Ascending aorta (tissue), 2 donors: ENCODE measurements at regions not wholly inside any gene's neighbourhood (a gene's known extent, or its start where the extent isn't known, plus 50 kb on each side); places are given as distances from the start of the nearest gene placed in this dataset.

Source experiments
- DNase-seq, 2 donors: peaks; one replicate each; pipeline ENCODE4 v3.0.0-alpha.2; 2019; ENCODE audit warnings: low spot score in 2 of 2
- H3K27ac ChIP-seq, 2 donors: fragments of 200-600 bp; sonication (generic); one replicate each; pipeline ENCODE4 v1.5.1; 2016 to 2017; ENCODE audit warnings: mild to moderate bottlenecking in 1 of 2
- H3K27me3 ChIP-seq: fragments of 200-600 bp; sonication (generic); one replicate; pipeline ENCODE4 v1.5.1; 2017
- H3K36me3 ChIP-seq, 2 donors: fragments of 200-600 bp; sonication (generic); one replicate each; pipeline ENCODE4 v1.5.1; 2016
- H3K4me1 ChIP-seq, 2 donors: fragments of 200-600 bp; sonication (generic); one replicate each; pipeline ENCODE4 v1.5.1; 2016 to 2017; ENCODE audit warnings: mild to moderate bottlenecking in 1 of 2
- H3K4me3 ChIP-seq, 2 donors: fragments of 200-600 bp; sonication (generic); one replicate each; pipeline ENCODE4 v1.5.1; 2016 to 2017; ENCODE audit warnings: mild to moderate bottlenecking in 1 of 2
- H3K9me3 ChIP-seq, 2 donors: fragments of 200-600 bp; sonication (generic); one replicate each; pipeline ENCODE4 v1.5.1; 2016
- intact Hi-C: fragments of 100-400 bp; cut with DNase I; formaldehyde crosslinking; loops from one replicate; pipeline ENCODE4 v1.15.1; 2023
- TF ChIP-seq, protein P1 (sequence below), 3 experiments: fragments of 200-600 bp in 2 of 3; fragments of 450-650 bp in 1 of 3; sonication (generic) in 2 of 3; IDR thresholded peaks; one replicate each; pipeline ENCODE4 v1.5.1; 2016 to 2019; ENCODE audit warnings: antibody characterized with exemption in 3 of 3, mild to moderate bottlenecking in 1 of 3, moderate library complexity in 1 of 3

DNA sequence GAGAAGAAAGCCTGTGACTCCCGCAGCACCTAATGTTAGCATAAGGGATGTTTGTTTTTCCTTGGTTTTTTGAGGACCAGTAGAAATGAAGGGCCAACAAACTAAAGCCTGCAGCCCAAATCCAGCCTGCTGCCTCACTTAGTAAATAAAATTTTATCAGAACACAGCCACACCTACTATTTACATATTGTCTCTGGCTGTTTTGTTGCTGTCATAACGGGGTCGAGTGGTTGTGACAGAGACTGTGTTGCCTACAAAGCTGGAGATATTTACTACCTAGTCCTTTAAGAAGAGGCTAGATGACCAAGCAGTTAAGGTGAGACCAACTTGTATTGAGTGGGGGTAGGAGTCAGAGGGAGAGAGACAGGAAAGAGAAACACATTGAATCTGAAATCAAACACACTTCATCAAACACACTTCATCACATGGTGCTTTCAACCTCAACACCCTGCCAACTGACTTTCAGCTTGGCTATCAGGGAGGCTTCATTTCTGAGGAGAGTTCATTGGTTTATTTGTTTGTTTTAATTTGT, 546.3 kb upstream of the CDH11 start:
- Histone ChIP-seq H3K4me1 (no peaks in the 10 kb centered on the region), H3K9me3 (no peaks in the 10 kb centered on the region), H3K27me3 (no peaks in the 10 kb centered on the region), H3K36me3 (no peaks in the 10 kb centered on the region), H3K4me3 (no peak overlapping the region), H3K27ac (no peak overlapping the region)
- no peak for DNase-seq
- TF ChIP-seq, protein P1, sequence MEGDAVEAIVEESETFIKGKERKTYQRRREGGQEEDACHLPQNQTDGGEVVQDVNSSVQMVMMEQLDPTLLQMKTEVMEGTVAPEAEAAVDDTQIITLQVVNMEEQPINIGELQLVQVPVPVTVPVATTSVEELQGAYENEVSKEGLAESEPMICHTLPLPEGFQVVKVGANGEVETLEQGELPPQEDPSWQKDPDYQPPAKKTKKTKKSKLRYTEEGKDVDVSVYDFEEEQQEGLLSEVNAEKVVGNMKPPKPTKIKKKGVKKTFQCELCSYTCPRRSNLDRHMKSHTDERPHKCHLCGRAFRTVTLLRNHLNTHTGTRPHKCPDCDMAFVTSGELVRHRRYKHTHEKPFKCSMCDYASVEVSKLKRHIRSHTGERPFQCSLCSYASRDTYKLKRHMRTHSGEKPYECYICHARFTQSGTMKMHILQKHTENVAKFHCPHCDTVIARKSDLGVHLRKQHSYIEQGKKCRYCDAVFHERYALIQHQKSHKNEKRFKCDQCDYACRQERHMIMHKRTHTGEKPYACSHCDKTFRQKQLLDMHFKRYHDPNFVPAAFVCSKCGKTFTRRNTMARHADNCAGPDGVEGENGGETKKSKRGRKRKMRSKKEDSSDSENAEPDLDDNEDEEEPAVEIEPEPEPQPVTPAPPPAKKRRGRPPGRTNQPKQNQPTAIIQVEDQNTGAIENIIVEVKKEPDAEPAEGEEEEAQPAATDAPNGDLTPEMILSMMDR (IDR thresholded peaks at IDR 0.05) = no peak
- intact Hi-C loops = no loop called here

DNA sequence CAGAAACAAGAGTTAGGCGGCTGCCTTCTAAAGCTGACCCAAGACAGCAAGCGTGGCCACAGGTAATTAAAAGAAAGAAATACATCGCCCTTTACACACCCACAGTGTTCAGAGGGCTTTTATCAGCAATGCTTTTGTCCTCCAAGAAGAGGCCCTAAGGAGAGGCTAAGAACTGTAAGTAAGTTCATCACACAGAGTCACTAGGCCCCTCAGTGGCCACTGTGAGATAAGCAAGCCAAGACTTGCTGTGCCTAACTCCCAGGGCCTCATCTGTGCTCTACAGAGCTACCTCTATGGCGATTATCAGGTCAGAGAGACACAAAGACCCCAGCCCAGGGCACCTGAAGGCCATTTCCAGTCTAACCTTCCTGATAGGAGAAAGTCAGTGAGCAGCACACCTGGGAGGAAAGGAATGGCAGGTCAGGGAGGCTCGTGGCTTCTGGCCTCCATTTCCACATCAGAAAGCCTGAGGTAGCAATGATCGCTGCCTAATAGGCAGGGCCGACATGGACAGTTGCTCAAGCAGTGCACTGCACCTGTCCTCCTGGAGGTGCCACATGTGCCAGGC, 545.2 kb upstream of the CDH11 start:
- H3K4me3 ChIP-seq = no peak overlapping the region
- no peaks in the 10 kb centered on the region for H3K9me3 ChIP-seq
- TF ChIP-seq, protein P1 (IDR thresholded peaks at IDR 0.05) = no peak
- intact Hi-C loops = no loop called here
- H3K36me3 ChIP-seq = no peaks in the 10 kb centered on the region
- DNase-seq = no peak
- H3K27me3 ChIP-seq = no peaks in the 10 kb centered on the region
- H3K4me1 ChIP-seq = no peaks in the 10 kb centered on the region
- no peak overlapping the region for H3K27ac ChIP-seq

DNA sequence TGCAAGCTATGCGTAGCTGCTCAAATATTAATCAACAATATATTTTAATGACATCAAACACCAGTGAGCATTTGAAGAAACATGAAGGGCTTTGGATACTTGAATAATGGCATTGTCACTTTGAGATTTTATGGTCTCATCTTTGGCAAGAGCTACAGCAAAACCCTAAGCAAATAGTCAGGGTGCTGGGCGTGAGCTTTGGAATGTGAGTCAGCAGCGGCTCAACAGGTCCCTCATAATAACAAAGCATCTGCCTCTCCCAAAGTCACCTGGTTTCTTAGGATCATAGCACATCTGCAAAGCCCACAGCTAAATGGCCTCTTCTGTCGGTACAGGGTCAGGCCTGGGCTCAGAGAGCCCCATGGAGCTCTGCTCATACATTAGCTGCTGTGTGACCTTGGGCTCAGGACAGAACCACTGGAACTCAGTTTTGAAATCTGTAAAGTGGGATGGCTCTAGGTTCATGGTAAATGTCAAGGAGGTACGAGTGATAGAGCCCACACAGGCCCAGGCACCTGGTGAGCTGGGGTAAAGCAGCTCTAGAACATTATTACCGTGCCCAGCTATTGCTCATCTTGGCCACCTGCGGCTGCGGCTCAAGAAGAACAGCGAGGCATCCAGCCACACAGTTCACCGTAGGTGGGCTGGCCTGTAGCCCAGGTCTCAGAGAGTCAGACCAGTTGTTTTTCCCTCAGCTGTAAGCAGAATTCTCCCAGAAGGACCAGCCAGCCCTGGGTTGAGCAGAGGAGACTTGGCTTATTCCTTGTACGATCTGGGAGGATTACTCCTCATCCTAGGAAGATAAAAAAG, 544.5 kb upstream of the CDH11 start:
- H3K27me3 ChIP-seq = no peaks in the 10 kb centered on the region
- intact Hi-C loops = no loop called here
- H3K4me3 ChIP-seq = no peak overlapping the region
- H3K9me3 ChIP-seq = no peaks in the 10 kb centered on the region
- no peak overlapping the region for H3K27ac ChIP-seq
- TF ChIP-seq, protein P1 (IDR thresholded peaks at IDR 0.05) = no peak
- no peaks in the 10 kb centered on the region for H3K36me3 ChIP-seq
- no peaks in the 10 kb centered on the region for H3K4me1 ChIP-seq
- no peak for DNase-seq

DNA sequence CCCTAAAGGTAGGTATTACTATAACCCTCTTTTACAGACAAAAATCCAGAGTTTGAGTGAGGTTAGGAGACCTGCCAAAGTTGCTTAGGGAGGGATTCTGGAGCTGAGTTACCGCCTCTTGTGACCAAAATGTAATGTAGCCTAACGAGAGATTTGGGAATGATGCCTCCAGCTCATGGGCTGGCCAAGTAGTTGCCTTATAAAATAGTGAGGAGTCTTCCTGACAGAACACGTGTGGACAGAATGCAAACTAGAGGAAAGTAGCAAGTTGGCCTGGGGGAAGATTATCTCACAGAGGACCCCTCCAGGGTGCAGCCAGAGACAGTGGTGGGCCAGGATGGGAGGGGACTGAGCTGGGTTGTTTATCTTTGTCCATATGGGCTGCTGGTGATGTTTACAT, 543.7 kb upstream of the CDH11 start:
- Histone ChIP-seq H3K27ac (no peak overlapping the region), H3K4me1 (no peaks in the 10 kb centered on the region), H3K4me3 (no peak overlapping the region), H3K36me3 (no peaks in the 10 kb centered on the region), H3K9me3 (no peaks in the 10 kb centered on the region), H3K27me3 (no peaks in the 10 kb centered on the region)
- TF ChIP-seq, protein P1 (IDR thresholded peaks at IDR 0.05) = no peak
- no peak for DNase-seq
- intact Hi-C loops = no loop called here

DNA sequence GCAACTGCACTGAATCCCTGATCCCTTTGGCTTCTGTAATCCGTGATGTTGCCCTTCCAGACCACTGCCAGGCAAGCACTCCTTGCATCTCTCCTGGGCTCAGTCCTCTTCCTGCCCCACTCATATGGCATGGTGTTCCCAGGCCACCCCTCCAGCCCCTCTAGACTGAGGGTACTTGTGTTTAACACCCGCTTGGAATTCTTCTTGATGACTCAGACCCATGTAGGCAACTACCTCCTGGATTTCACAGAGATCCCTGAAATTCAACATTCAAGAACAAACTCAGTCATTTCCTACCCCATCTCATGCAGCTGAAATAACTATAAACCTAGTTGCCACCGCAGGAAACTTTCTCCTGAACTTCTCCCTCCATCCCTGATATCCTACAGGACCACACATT, 541.9 kb upstream of the CDH11 start:
- intact Hi-C loops = no loop called here

More for the DNA sequence above, 541.9 kb upstream of the CDH11 start:
- H3K27ac ChIP-seq = no peak overlapping the region
- no peak for DNase-seq
- H3K27me3 ChIP-seq = no peaks in the 10 kb centered on the region
- H3K4me1 ChIP-seq = no peaks in the 10 kb centered on the region
- no peaks in the 10 kb centered on the region for H3K9me3 ChIP-seq
- H3K4me3 ChIP-seq = no peak overlapping the region
- TF ChIP-seq, protein P1 (IDR thresholded peaks at IDR 0.05) = no peak
- no peaks in the 10 kb centered on the region for H3K36me3 ChIP-seq
